Activated CD4-positive, alpha-beta memory T cell treated with anti-CD3 and anti-CD28 coated beads for 36 hours (primary cell): ENCODE measurements at regions not wholly inside any gene's neighbourhood (a gene's known extent, or its start where the extent isn't known, plus 50 kb on each side); places are given as distances from the start of the nearest gene placed in this dataset.

Experiments
- CTCF ChIA-PET: fragments of 350-600 bp; sonication (Branson Sonifier 250); formaldehyde crosslinking; loops from one replicate; lab custom pipeline; 2021; ENCODE audit warnings: antibody characterized with exemption, inconsistent platforms; lab: Charles Lee
- POLR2A ChIA-PET: fragments of 350-600 bp; sonication (Branson Sonifier 250); formaldehyde crosslinking; loops from one replicate; lab custom pipeline; 2021; ENCODE audit warnings: antibody characterized with exemption; lab: Charles Lee
- DNase-seq: peaks from one replicate; pipeline ENCODE4 v3.0.0-alpha.2; 2020
- H3K27ac Mint-ChIP-seq: one replicate; pipeline ENCODE4 v1.8.0; 2021; ENCODE audit warnings: mixed read lengths
- H3K27me3 Mint-ChIP-seq: one replicate; pipeline ENCODE4 v1.8.0; 2021; ENCODE audit warnings: mixed read lengths
- H3K36me3 Mint-ChIP-seq: one replicate; pipeline ENCODE4 v1.8.0; 2021; ENCODE audit warnings: mixed read lengths
- H3K4me1 Mint-ChIP-seq: one replicate; pipeline ENCODE4 v1.8.0; 2021; ENCODE audit warnings: low read depth, mixed read lengths
- H3K4me3 Mint-ChIP-seq: one replicate; pipeline ENCODE4 v1.8.0; 2021; ENCODE audit warnings: mild to moderate bottlenecking, mixed read lengths
- H3K9me3 Mint-ChIP-seq: one replicate; pipeline ENCODE4 v1.8.0; 2021; ENCODE audit warnings: mixed read lengths
- intact Hi-C: fragments of 100-400 bp; cut with micrococcal nuclease; formaldehyde crosslinking; loops from one replicate; pipeline ENCODE4 v1.15.1; 2023

GRCh38 chr1:208551024-208551423 is 306.8 kb upstream of the PLXNA2 start:
- DNase-seq: no peak
- ChIA-PET POLR2A (no interaction called here), CTCF (no interaction called here)
- Mint-ChIP-seq H3K9me3 (no peaks in the 10 kb centered on the region), H3K36me3 (no peaks in the 10 kb centered on the region), H3K4me1 (no peaks in the 10 kb centered on the region), H3K4me3 (no peak overlapping the region), H3K27me3 (peaks cover 7% of the 10 kb centered on the region), H3K27ac (no peak overlapping the region)
- intact Hi-C loops: no loop called here

GRCh38 chr1:208551633-208552320 is 307.6 kb upstream of the PLXNA2 start:
- ChIA-PET CTCF (no interaction called here), POLR2A (no interaction called here)
- H3K27ac Mint-ChIP-seq: no peak overlapping the region
- H3K4me3 Mint-ChIP-seq: no peak overlapping the region
- H3K9me3 Mint-ChIP-seq: no peaks in the 10 kb centered on the region
- DNase-seq: no peak
- H3K4me1 Mint-ChIP-seq: no peaks in the 10 kb centered on the region
- no peaks in the 10 kb centered on the region for H3K36me3 Mint-ChIP-seq
- peaks cover 6% of the 10 kb centered on the region for H3K27me3 Mint-ChIP-seq
- intact Hi-C loops: no loop called here

GRCh38 chr1:208552928-208553327 is 308.7 kb upstream of the PLXNA2 start:
- intact Hi-C loops: no loop called here
- POLR2A ChIA-PET: no interaction called here
- H3K27ac Mint-ChIP-seq: no peak overlapping the region
- DNase-seq: no peak
- H3K27me3 Mint-ChIP-seq: peaks cover 6% of the 10 kb centered on the region
- H3K4me1 Mint-ChIP-seq: no peaks in the 10 kb centered on the region
- CTCF ChIA-PET: no interaction called here
- no peaks in the 10 kb centered on the region for H3K36me3 Mint-ChIP-seq
- H3K9me3 Mint-ChIP-seq: no peaks in the 10 kb centered on the region
- H3K4me3 Mint-ChIP-seq: no peak overlapping the region

GRCh38 chr1:208556461-208556860 is 312.3 kb upstream of the PLXNA2 start:
- H3K27me3 Mint-ChIP-seq: peaks cover 6% of the 10 kb centered on the region
- no peaks in the 10 kb centered on the region for H3K36me3 Mint-ChIP-seq
- H3K4me3 Mint-ChIP-seq: no peak overlapping the region
- H3K27ac Mint-ChIP-seq: no peak overlapping the region
- CTCF ChIA-PET: no interaction called here
- H3K4me1 Mint-ChIP-seq: no peaks in the 10 kb centered on the region
- POLR2A ChIA-PET: no interaction called here
- intact Hi-C loops: no loop called here
- no peak for DNase-seq
- H3K9me3 Mint-ChIP-seq: no peaks in the 10 kb centered on the region

GRCh38 chr1:208557046-208557722 is 313.0 kb upstream of the PLXNA2 start:
- H3K27me3 Mint-ChIP-seq: peaks cover 3% of the 10 kb centered on the region
- H3K9me3 Mint-ChIP-seq: no peaks in the 10 kb centered on the region
- H3K27ac Mint-ChIP-seq: no peak overlapping the region
- H3K4me1 Mint-ChIP-seq: no peaks in the 10 kb centered on the region
- no peak overlapping the region for H3K4me3 Mint-ChIP-seq
- no peak for DNase-seq
- ChIA-PET POLR2A (no interaction called here), CTCF (no interaction called here)
- intact Hi-C loops: no loop called here
- no peaks in the 10 kb centered on the region for H3K36me3 Mint-ChIP-seq

GRCh38 chr1:208557723-208558094 is 313.5 kb upstream of the PLXNA2 start:
- Mint-ChIP-seq H3K36me3 (no peaks in the 10 kb centered on the region), H3K4me1 (no peaks in the 10 kb centered on the region), H3K27me3 (peaks cover 3% of the 10 kb centered on the region), H3K9me3 (no peaks in the 10 kb centered on the region), H3K4me3 (no peak overlapping the region), H3K27ac (no peak overlapping the region)
- intact Hi-C loops: no loop called here
- DNase-seq: no peak
- ChIA-PET POLR2A (no interaction called here), CTCF (no interaction called here)

- Mint-ChIP-seq H3K4me1 (no peaks in the 10 kb centered on the region), H3K27me3 (no peaks in the 10 kb centered on the region), H3K4me3 (no peak overlapping the region), H3K27ac (no peak overlapping the region), H3K9me3 (no peaks in the 10 kb centered on the region), H3K36me3 (no peaks in the 10 kb centered on the region)
- intact Hi-C loops: no loop called here
- DNase-seq: no peak
- ChIA-PET POLR2A (no interaction called here), CTCF (no interaction called here)
These were observed 315.6 kb upstream of the PLXNA2 start for GRCh38 chr1:208559597-208560329.

GRCh38 chr1:208562151-208562960 is 318.2 kb upstream of the PLXNA2 start:
- CTCF ChIA-PET: no interaction called here

GRCh38 chr1:208564466-208564865 is 320.3 kb upstream of the PLXNA2 start:
- POLR2A ChIA-PET: no interaction called here
- Mint-ChIP-seq H3K4me1 (no peaks in the 10 kb centered on the region), H3K36me3 (no peaks in the 10 kb centered on the region), H3K27ac (no peak overlapping the region), H3K9me3 (no peaks in the 10 kb centered on the region), H3K27me3 (peaks cover 7% of the 10 kb centered on the region), H3K4me3 (no peak overlapping the region)
- CTCF ChIA-PET: no interaction called here
- DNase-seq: no peak
- intact Hi-C loops: no loop called here

More at GRCh38 chr1:208562151-208562960, 318.2 kb upstream of the PLXNA2 start:
- H3K4me1 Mint-ChIP-seq: no peaks in the 10 kb centered on the region
- H3K27ac Mint-ChIP-seq: no peak overlapping the region
- DNase-seq: no peak
- peaks cover 2% of the 10 kb centered on the region for H3K27me3 Mint-ChIP-seq
- no peaks in the 10 kb centered on the region for H3K36me3 Mint-ChIP-seq
- no peak overlapping the region for H3K4me3 Mint-ChIP-seq
- H3K9me3 Mint-ChIP-seq: no peaks in the 10 kb centered on the region
- POLR2A ChIA-PET: no interaction called here
- intact Hi-C loops: no loop called here

- H3K4me1 Mint-ChIP-seq: no peaks in the 10 kb centered on the region
- no peaks in the 10 kb centered on the region for H3K9me3 Mint-ChIP-seq
- no peaks in the 10 kb centered on the region for H3K36me3 Mint-ChIP-seq
- H3K27me3 Mint-ChIP-seq: peaks cover 7% of the 10 kb centered on the region
- H3K27ac Mint-ChIP-seq: no peak overlapping the region
- CTCF ChIA-PET: no interaction called here
- DNase-seq: no peak
- no peak overlapping the region for H3K4me3 Mint-ChIP-seq
- intact Hi-C loops: no loop called here
- POLR2A ChIA-PET: no interaction called here
These were observed 321.7 kb upstream of the PLXNA2 start for GRCh38 chr1:208565756-208566440.

GRCh38 chr1:208569181-208569580 is 325.0 kb upstream of the PLXNA2 start:
- Mint-ChIP-seq H3K36me3 (no peaks in the 10 kb centered on the region), H3K4me3 (no peak overlapping the region), H3K27ac (no peak overlapping the region), H3K4me1 (no peaks in the 10 kb centered on the region), H3K27me3 (peaks cover 10% of the 10 kb centered on the region), H3K9me3 (no peaks in the 10 kb centered on the region)
- ChIA-PET CTCF (interaction anchor here (0.6 kb wide), 1 partner anchor 304 kb away, joined by 3 read pairs; no protein-coding TSS in a partner anchor), POLR2A (no interaction called here)
- intact Hi-C loops: no loop called here
- no peak for DNase-seq
